ENCODE measurements at regions not wholly inside any gene's neighbourhood (a gene's known extent, or its start where the extent isn't known, plus 50 kb on each side); places are given as distances from the start of the nearest gene placed in this dataset.
"Not testable (repeated sequence)": the region's sequence is repeated elsewhere in the genome, so short reads cannot be mapped to it uniquely, and the experiment has no call there.

DNA sequence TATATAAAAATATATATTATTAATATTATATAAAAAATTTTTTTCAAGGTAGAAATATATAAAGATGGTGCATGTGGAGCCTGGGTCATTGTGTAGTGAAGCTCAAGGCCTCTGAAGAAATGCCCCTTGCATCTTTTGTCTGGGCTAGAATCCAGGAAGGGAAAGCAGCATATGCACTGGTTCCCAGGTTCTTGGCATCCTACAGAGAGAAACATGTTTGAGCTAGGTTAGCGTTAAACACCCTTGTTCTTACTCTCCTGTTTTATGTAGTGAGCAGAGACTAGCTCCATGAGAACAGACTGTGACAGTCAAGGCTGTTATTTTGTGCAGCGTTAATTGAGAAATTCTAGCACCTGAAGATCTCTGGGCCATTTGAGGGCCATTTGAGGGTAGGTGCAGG lies 116.1 kb downstream of the POM121L12 start:
- Mint-ChIP-seq H3K36me3 (ENCODE audit: insufficient read depth, unreplicated experiment) (no peaks in the 10 kb centered on the region), H3K9me3 (ENCODE audit: unreplicated experiment) (no peaks in the 10 kb centered on the region), H3K27ac (ENCODE audit: unreplicated experiment) (no peak overlapping the region), H3K4me1 (ENCODE audit: low read depth, unreplicated experiment) (no peaks in the 10 kb centered on the region), H3K4me3 (ENCODE audit: unreplicated experiment) (no peak overlapping the region), H3K27me3 (ENCODE audit: insufficient read depth, unreplicated experiment) (peaks cover 5% of the 10 kb centered on the region)
- TF ChIP-seq, protein P1, sequence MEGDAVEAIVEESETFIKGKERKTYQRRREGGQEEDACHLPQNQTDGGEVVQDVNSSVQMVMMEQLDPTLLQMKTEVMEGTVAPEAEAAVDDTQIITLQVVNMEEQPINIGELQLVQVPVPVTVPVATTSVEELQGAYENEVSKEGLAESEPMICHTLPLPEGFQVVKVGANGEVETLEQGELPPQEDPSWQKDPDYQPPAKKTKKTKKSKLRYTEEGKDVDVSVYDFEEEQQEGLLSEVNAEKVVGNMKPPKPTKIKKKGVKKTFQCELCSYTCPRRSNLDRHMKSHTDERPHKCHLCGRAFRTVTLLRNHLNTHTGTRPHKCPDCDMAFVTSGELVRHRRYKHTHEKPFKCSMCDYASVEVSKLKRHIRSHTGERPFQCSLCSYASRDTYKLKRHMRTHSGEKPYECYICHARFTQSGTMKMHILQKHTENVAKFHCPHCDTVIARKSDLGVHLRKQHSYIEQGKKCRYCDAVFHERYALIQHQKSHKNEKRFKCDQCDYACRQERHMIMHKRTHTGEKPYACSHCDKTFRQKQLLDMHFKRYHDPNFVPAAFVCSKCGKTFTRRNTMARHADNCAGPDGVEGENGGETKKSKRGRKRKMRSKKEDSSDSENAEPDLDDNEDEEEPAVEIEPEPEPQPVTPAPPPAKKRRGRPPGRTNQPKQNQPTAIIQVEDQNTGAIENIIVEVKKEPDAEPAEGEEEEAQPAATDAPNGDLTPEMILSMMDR (IDR thresholded peaks at IDR 0.05; ENCODE audit: insufficient read depth in 1 of 2, low read depth in 1 of 2, low read length in 1 of 2, severe bottlenecking in 1 of 2, unreplicated experiment in 1 of 2) = no peak
- no peak for DNase-seq
- CTCF ChIA-PET = no interaction called here
- intact Hi-C loops (cut with micrococcal nuclease; ENCODE audit: unreplicated experiment) = no loop called here
- no peaks in the 10 kb centered on the region for H3K36me3 ChIP-seq (ENCODE audit: control insufficient read depth, insufficient read depth, low read length)
- no peaks in the 10 kb centered on the region for H3K9me3 ChIP-seq
- no TSS peak for BruUV-seq (replicated peaks)
- POLR2A ChIA-PET = no interaction called here
- no peaks in the 10 kb centered on the region for H3K4me1 ChIP-seq
- H3K27me3 ChIP-seq (replicated peaks; ENCODE audit: control insufficient read depth, insufficient read depth, low read length) = no peaks in the 10 kb centered on the region
- H3K4me3 ChIP-seq (ENCODE audit: low read depth, low read length) = no peak overlapping the region

GRCh38 chr7:53187184-53187583 lies 151.8 kb downstream of the POM121L12 start:
- H3K27ac Mint-ChIP-seq (ENCODE audit: unreplicated experiment); H3K27me3 ChIP-seq (replicated peaks; ENCODE audit: control insufficient read depth, insufficient read depth, low read length); H3K4me3 ChIP-seq (ENCODE audit: low read depth, low read length); H3K4me3 Mint-ChIP-seq (ENCODE audit: unreplicated experiment); H3K36me3 ChIP-seq (ENCODE audit: control insufficient read depth, insufficient read depth, low read length); H3K36me3 Mint-ChIP-seq (ENCODE audit: insufficient read depth, unreplicated experiment); POLR2A ChIA-PET; H3K27me3 Mint-ChIP-seq (ENCODE audit: insufficient read depth, unreplicated experiment); CTCF ChIA-PET; DNase-seq; BruUV-seq (replicated peaks); H3K9me3 ChIP-seq; intact Hi-C loops (cut with micrococcal nuclease; ENCODE audit: unreplicated experiment); H3K4me1 ChIP-seq: not testable (repeated sequence)
- H3K4me1 Mint-ChIP-seq (ENCODE audit: low read depth, unreplicated experiment) = peaks cover 10% of the 10 kb centered on the region
- H3K9me3 Mint-ChIP-seq (ENCODE audit: unreplicated experiment) = peaks cover 12% of the 10 kb centered on the region

DNA sequence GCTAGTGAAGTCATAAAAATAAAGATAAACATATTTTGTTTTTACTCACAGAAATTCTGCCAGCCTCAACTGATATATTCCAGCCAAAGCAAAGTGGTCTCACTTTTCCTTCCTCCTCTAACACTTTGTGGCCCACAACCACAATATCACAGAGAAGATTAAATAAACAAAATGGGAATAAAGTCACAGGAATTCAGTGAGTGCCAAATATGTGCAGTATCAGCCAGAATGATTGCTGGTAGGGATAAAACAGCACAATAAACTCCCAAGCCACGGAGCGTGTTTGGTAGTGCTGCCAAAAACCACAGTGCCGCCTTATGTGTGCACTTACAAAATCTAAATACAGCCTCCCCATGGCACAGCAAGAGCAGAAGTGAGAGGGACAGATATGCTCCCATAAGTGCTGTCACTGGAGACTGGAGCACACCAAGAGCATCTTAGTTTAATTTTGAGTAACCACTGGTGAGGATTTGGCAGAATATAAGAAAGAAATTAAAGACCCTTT lies 155.8 kb downstream of the POM121L12 start:
- no TSS peak for BruUV-seq (replicated peaks)
- Mint-ChIP-seq H3K27ac (ENCODE audit: unreplicated experiment) (no peak overlapping the region), H3K9me3 (ENCODE audit: unreplicated experiment) (peaks cover 2% of the 10 kb centered on the region), H3K27me3 (ENCODE audit: insufficient read depth, unreplicated experiment) (no peaks in the 10 kb centered on the region), H3K4me3 (ENCODE audit: unreplicated experiment) (no peak overlapping the region), H3K4me1 (ENCODE audit: low read depth, unreplicated experiment) (peaks cover 15% of the 10 kb centered on the region), H3K36me3 (ENCODE audit: insufficient read depth, unreplicated experiment) (no peaks in the 10 kb centered on the region)
- no peaks in the 10 kb centered on the region for H3K27me3 ChIP-seq (replicated peaks; ENCODE audit: control insufficient read depth, insufficient read depth, low read length)
- H3K9me3 ChIP-seq = peaks cover 2% of the 10 kb centered on the region; the same call in 1 of the 2 replicates
- ChIA-PET CTCF (no interaction called here), POLR2A (no interaction called here)
- TF ChIP-seq, protein P1 (IDR thresholded peaks at IDR 0.05; ENCODE audit: insufficient read depth in 1 of 2, low read depth in 1 of 2, low read length in 1 of 2, severe bottlenecking in 1 of 2, unreplicated experiment in 1 of 2) = no peak
- no peak overlapping the region for H3K4me3 ChIP-seq (ENCODE audit: low read depth, low read length)
- DNase-seq = no peak
- intact Hi-C loops (cut with micrococcal nuclease; ENCODE audit: unreplicated experiment) = no loop called here
- H3K36me3 ChIP-seq (ENCODE audit: control insufficient read depth, insufficient read depth, low read length) = no peaks in the 10 kb centered on the region
- peaks cover 10% of the 10 kb centered on the region; the same call in 1 of the 2 replicates for H3K4me1 ChIP-seq

All from Caco-2 (cell line).